T-helper 17 cell (primary cell): ENCODE measurements at regions not wholly inside any gene's neighbourhood (a gene's known extent, or its start where the extent isn't known, plus 50 kb on each side); places are given as distances from the start of the nearest gene placed in this dataset.
"Not testable (repeated sequence)": the region's sequence is repeated elsewhere in the genome, so short reads cannot be mapped to it uniquely, and the experiment has no call there.

Source experiments
- ATAC-seq: fragments of 150-1000 bp; cut with Tn5 transposase; 2 replicates; pipeline ENCODE4 v1.10.0; 2021; ENCODE audit warnings: mild to moderate bottlenecking, moderate library complexity
- DNase-seq, 3 donors: peaks; one replicate each; pipeline versions ENCODE4 v3.0.0 to v3.0.0-alpha.2; 2020 to 2021
- H3K9me3 ChIP-seq: one replicate; pipeline ENCODE4 v1.7.0; 2013; ENCODE audit warnings: low read length, mild to moderate bottlenecking; ENCODE audit not compliant: control insufficient read depth, poor library complexity, severe bottlenecking
- H3K27ac Mint-ChIP-seq: one replicate; pipeline ENCODE4 v1.8.0; 2022; ENCODE audit warnings: mild to moderate bottlenecking, moderate library complexity, mixed read lengths
- H3K27me3 Mint-ChIP-seq: one replicate; pipeline ENCODE4 v1.8.0; 2022; ENCODE audit warnings: mixed read lengths
- H3K36me3 Mint-ChIP-seq: one replicate; pipeline ENCODE4 v1.8.0; 2022; ENCODE audit warnings: low read depth, mixed read lengths
- H3K4me1 Mint-ChIP-seq: one replicate; pipeline ENCODE4 v1.8.0; 2022; ENCODE audit warnings: mild to moderate bottlenecking, mixed read lengths
- H3K4me3 Mint-ChIP-seq: one replicate; pipeline ENCODE4 v1.8.0; 2022; ENCODE audit warnings: mild to moderate bottlenecking, moderate library complexity, mixed read lengths

DNA sequence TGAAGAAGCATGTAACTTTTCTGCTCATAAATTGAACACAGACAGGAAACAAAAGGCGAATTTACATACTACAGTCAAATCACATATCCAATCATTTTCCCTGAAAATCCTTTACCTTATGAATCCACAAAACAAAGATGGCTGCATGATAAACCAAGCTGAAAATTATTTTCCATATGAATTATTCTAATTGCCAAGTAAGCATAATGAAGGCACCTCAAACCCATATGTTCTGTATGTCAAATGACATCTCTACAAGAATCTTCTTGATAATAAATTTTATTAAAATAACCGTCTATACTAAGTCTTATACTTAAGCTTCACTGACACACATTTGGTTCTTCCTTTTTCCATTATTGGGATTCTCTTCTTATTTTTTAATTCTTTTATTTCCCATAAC lies 1242.6 kb downstream of the CNTNAP5 start:
- no peaks in the 10 kb centered on the region for H3K36me3 Mint-ChIP-seq
- no peak for ATAC-seq
- H3K4me3 Mint-ChIP-seq, result no peak overlapping the region
- no peaks in the 10 kb centered on the region for H3K9me3 ChIP-seq
- no peaks in the 10 kb centered on the region for H3K27me3 Mint-ChIP-seq
- H3K27ac Mint-ChIP-seq, result no peak overlapping the region
- no peak for DNase-seq
- H3K4me1 Mint-ChIP-seq, result no peaks in the 10 kb centered on the region

DNA sequence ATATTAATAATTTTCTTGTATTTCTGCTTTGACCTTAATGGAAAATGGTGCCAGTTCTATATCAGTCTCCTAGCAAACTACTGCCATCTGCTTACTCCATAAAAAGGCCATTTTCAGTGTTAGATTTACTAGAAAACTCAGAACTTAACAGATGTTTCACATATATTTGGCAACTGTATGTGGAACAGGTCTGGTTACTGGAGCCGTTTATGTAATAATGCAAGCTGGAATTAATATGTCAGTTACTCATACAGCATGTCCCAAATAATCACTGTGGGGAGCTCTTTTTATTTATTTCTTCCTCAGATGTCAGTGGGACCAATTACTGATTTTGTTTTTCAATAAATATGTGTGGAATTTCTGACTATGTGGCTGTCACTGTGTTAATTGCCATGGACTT lies 1247.6 kb downstream of the CNTNAP5 start:
- DNase-seq (no peak), ATAC-seq (no peak)
- H3K4me1 Mint-ChIP-seq, result no peaks in the 10 kb centered on the region
- no peaks in the 10 kb centered on the region for H3K36me3 Mint-ChIP-seq
- no peak overlapping the region for H3K27ac Mint-ChIP-seq
- no peak overlapping the region for H3K4me3 Mint-ChIP-seq
- H3K9me3 ChIP-seq, result no peaks in the 10 kb centered on the region
- no peaks in the 10 kb centered on the region for H3K27me3 Mint-ChIP-seq

DNA sequence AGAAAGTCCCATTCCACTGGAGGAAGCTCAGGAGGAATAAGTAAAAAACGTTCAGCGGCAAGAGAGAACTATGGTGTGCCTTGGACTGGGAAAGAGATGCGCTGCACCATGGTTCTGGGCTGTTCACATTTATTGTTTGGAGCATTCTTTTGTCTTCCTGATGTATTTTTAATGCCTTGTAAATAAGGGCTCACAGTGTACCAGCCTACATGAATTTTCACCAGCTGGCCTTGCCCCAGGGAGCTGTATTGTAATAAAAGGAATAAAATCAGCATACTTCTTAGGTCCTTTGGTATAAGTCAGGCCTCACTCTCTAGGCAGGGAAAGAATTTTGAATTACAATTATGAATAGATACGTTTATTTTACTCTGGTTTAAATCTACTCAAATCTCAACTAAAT lies 1249.6 kb downstream of the CNTNAP5 start:
- ATAC-seq, result no peak
- Mint-ChIP-seq H3K27ac (no peak overlapping the region), H3K4me1 (no peaks in the 10 kb centered on the region), H3K36me3 (no peaks in the 10 kb centered on the region), H3K4me3 (no peak overlapping the region), H3K27me3 (no peaks in the 10 kb centered on the region)
- no peaks in the 10 kb centered on the region for H3K9me3 ChIP-seq
- no peak for DNase-seq

- Mint-ChIP-seq H3K27me3 (no peaks in the 10 kb centered on the region), H3K27ac (no peak overlapping the region), H3K36me3 (no peaks in the 10 kb centered on the region), H3K4me1 (no peaks in the 10 kb centered on the region), H3K4me3 (no peak overlapping the region)
- no peaks in the 10 kb centered on the region for H3K9me3 ChIP-seq
- DNase-seq (no peak), ATAC-seq (no peak)
Observed at GRCh38 chr2:125280265-125280664, 1255.2 kb downstream of the CNTNAP5 start.

DNA sequence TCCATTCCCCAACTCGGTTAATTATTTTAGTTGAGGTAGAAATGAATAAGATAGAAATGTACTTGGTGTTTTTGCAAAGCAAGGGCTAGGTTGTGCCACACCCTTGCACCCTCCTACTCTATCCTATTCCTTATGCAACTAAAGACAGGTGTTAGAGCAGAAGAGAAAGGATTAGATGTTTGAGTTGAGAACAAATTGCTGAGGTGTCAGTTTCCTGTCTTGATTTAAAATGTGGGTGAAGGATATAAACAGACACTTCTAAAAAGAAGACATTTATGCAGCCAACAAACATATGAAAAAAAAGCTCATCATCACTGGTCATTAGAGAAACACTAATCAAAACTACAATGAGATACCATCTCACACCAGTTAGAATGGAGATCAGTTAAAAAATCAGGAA lies 1256.2 kb downstream of the CNTNAP5 start:
- H3K27me3 Mint-ChIP-seq, result no peaks in the 10 kb centered on the region
- no peaks in the 10 kb centered on the region for H3K9me3 ChIP-seq
- DNase-seq, result no peak
- H3K4me1 Mint-ChIP-seq, result no peaks in the 10 kb centered on the region
- no peak for ATAC-seq
- H3K27ac Mint-ChIP-seq, result no peak overlapping the region
- H3K36me3 Mint-ChIP-seq, result no peaks in the 10 kb centered on the region
- no peak overlapping the region for H3K4me3 Mint-ChIP-seq

DNA sequence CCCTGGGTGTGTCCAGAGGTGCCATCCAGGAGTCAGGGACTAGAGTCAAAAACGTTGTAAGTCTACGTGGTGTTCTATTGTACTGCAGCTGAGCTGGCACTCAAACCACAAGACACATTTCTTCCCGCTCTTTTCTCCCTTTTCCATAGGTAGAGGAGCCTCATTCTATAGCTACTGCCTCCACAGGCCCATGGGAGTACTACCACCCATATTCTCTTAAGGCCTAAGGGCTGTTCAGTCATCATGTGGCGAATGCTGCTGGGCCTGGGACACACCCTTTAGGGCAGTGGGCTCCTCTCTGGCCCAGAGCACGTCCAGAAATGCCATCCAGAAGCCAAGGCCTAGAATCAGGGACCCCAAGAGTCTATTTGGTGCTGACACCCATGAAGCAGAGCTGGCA lies 1271.7 kb downstream of the CNTNAP5 start:
- no peak overlapping the region for H3K4me3 Mint-ChIP-seq
- no peak for DNase-seq
- no peaks in the 10 kb centered on the region for H3K36me3 Mint-ChIP-seq
- no peaks in the 10 kb centered on the region for H3K27me3 Mint-ChIP-seq
- no peaks in the 10 kb centered on the region for H3K4me1 Mint-ChIP-seq
- H3K9me3 ChIP-seq, result no peaks in the 10 kb centered on the region
- ATAC-seq, result no peak
- no peak overlapping the region for H3K27ac Mint-ChIP-seq

- ATAC-seq (no peak), DNase-seq (no peak)
- no peaks in the 10 kb centered on the region for H3K4me1 Mint-ChIP-seq
- H3K27ac Mint-ChIP-seq, result no peak overlapping the region
- no peaks in the 10 kb centered on the region for H3K27me3 Mint-ChIP-seq
- no peaks in the 10 kb centered on the region for H3K36me3 Mint-ChIP-seq
- no peaks in the 10 kb centered on the region for H3K9me3 ChIP-seq
- no peak overlapping the region for H3K4me3 Mint-ChIP-seq
Observed at GRCh38 chr2:125310657-125311364, 1285.7 kb downstream of the CNTNAP5 start.

- Mint-ChIP-seq H3K36me3 (no peaks in the 10 kb centered on the region), H3K27me3 (no peaks in the 10 kb centered on the region), H3K27ac (no peak overlapping the region), H3K4me1 (no peaks in the 10 kb centered on the region), H3K4me3 (no peak overlapping the region)
- no peaks in the 10 kb centered on the region for H3K9me3 ChIP-seq
- DNase-seq, result no peak
- ATAC-seq, result no peak
Observed at GRCh38 chr2:125312342-125312741, 1287.3 kb downstream of the CNTNAP5 start.

DNA sequence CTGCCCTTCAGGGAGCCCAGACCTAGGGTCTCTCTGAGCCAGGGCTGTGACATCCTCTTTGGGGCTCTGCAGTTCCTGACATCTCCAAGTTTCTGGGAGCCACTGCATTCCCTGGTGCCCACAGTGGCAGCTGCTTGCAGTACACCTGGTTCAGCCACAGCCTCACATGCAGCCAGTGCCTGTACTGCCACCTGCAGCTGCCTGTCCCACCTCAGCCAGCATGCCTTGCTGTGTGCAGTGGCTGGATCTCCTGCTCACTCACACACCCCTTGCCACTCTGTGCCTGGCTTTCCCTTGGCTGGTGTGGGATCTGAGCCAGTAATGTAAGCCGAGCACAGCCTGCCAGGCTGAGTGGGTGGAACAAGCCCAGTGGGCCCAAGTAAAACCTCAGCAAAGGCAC lies 1288.7 kb downstream of the CNTNAP5 start:
- Mint-ChIP-seq H3K27me3 (no peaks in the 10 kb centered on the region), H3K4me3 (no peak overlapping the region), H3K27ac (no peak overlapping the region), H3K36me3 (no peaks in the 10 kb centered on the region), H3K4me1 (no peaks in the 10 kb centered on the region)
- no peak for ATAC-seq
- DNase-seq, result no peak
- no peaks in the 10 kb centered on the region for H3K9me3 ChIP-seq

- DNase-seq, result no peak
- H3K4me1 Mint-ChIP-seq, result no peaks in the 10 kb centered on the region
- no peak overlapping the region for H3K27ac Mint-ChIP-seq
- no peak for ATAC-seq
- H3K36me3 Mint-ChIP-seq, result no peaks in the 10 kb centered on the region
- H3K27me3 Mint-ChIP-seq, result no peaks in the 10 kb centered on the region
- no peak overlapping the region for H3K4me3 Mint-ChIP-seq
- H3K9me3 ChIP-seq, result no peaks in the 10 kb centered on the region
Observed at GRCh38 chr2:125318740-125319139, 1293.7 kb downstream of the CNTNAP5 start.

DNA sequence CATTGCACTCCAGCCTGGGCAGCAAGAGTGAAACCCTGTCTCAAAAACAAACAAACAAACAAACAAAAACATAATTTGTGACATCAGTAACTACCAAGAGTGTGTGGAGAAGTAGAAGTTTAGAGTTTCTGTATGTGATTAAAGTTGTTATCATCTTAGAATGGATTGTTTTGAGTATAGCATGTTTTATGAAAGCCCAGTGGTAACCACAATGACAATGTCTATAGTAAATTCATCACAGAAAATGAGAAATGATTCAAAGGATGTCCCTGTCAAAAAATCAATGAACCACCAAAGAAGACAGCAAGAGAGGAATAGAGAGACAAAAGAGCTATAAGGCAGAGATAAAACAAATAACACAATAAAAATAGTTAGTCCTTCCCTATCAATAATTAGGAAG lies 1299.2 kb downstream of the CNTNAP5 start:
- no peaks in the 10 kb centered on the region for H3K36me3 Mint-ChIP-seq
- no peak overlapping the region for H3K4me3 Mint-ChIP-seq
- H3K27me3 Mint-ChIP-seq, result no peaks in the 10 kb centered on the region
- DNase-seq (no peak), ATAC-seq (no peak)
- no peak overlapping the region for H3K27ac Mint-ChIP-seq
- H3K9me3 ChIP-seq, result no peaks in the 10 kb centered on the region
- H3K4me1 Mint-ChIP-seq, result no peaks in the 10 kb centered on the region

- no peaks in the 10 kb centered on the region for H3K27me3 Mint-ChIP-seq
- no peaks in the 10 kb centered on the region for H3K9me3 ChIP-seq
- H3K36me3 Mint-ChIP-seq, result no peaks in the 10 kb centered on the region
- H3K27ac Mint-ChIP-seq, result no peak overlapping the region
- ATAC-seq (no peak), DNase-seq (no peak)
- no peaks in the 10 kb centered on the region for H3K4me1 Mint-ChIP-seq
- no peak overlapping the region for H3K4me3 Mint-ChIP-seq
Observed at GRCh38 chr2:125330133-125330532, 1305.0 kb downstream of the CNTNAP5 start.

- no peaks in the 10 kb centered on the region for H3K9me3 ChIP-seq
- Mint-ChIP-seq H3K27ac (no peak overlapping the region), H3K27me3 (no peaks in the 10 kb centered on the region), H3K4me1 (no peaks in the 10 kb centered on the region), H3K4me3 (no peak overlapping the region), H3K36me3 (no peaks in the 10 kb centered on the region)
- ATAC-seq (no peak), DNase-seq (no peak)
Observed at GRCh38 chr2:125341353-125341752, 1314.6 kb upstream of the GYPC start.

DNA sequence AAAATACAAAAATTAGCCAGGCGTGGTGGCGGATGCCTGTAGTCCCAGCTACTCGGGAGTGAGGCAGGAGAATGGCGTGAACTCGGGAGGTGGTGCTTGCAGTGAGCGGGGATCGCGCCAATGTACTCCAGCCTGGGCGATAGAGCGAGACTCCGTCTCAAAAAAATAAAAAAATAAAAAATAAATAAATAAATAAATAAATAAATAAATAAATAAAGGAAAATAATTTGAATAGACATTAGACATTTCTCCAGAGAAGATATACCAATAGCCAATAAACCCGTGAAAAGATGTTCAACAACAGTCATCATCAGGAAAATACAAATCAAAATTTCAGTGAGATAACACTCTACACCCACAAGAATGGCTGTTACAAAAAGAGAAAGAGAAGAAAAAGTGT lies 1302.4 kb upstream of the GYPC start:
- H3K4me1 Mint-ChIP-seq, H3K27ac Mint-ChIP-seq, H3K9me3 ChIP-seq: not testable (repeated sequence)

More for the DNA sequence above, 1302.4 kb upstream of the GYPC start:
- H3K36me3 Mint-ChIP-seq, DNase-seq, ATAC-seq, H3K27me3 Mint-ChIP-seq, H3K4me3 Mint-ChIP-seq: not testable (repeated sequence)
